SU-DHL-6 (cell line): ENCODE measurements at regions not wholly inside any gene's neighbourhood (a gene's known extent, or its start where the extent isn't known, plus 50 kb on each side); places are given as distances from the start of the nearest gene placed in this dataset.

Experiments used
- CTCF ChIP-seq: fragments of 200-600 bp; sonication (generic); IDR thresholded peaks from one replicate; pipeline ENCODE4 v1.5.1; 2017; ENCODE audit warnings: antibody characterized with exemption, mild to moderate bottlenecking, low read length, moderate library complexity; ENCODE audit not compliant: insufficient read depth, poor library complexity, severe bottlenecking
- EZH2phosphoT487 ChIP-seq: fragments of 200-600 bp; sonication (generic), shearing (Covaris generic); conservative IDR thresholded peaks from 2 replicates; pipeline ENCODE4 v1.6.1; 2018; ENCODE audit warnings: mild to moderate bottlenecking, antibody characterized with exemption, low read length, moderate library complexity, mixed read lengths

GRCh38 chr13:99760456-99760855 is 211.1 kb downstream of the ZIC5 start:
- TF ChIP-seq CTCF (no peak), EZH2phosphoT487 (no peak)
